ENCODE measurements at regions not wholly inside any gene's neighbourhood (a gene's known extent, or its start where the extent isn't known, plus 50 kb on each side); places are given as distances from the start of the nearest gene placed in this dataset.

DNA sequence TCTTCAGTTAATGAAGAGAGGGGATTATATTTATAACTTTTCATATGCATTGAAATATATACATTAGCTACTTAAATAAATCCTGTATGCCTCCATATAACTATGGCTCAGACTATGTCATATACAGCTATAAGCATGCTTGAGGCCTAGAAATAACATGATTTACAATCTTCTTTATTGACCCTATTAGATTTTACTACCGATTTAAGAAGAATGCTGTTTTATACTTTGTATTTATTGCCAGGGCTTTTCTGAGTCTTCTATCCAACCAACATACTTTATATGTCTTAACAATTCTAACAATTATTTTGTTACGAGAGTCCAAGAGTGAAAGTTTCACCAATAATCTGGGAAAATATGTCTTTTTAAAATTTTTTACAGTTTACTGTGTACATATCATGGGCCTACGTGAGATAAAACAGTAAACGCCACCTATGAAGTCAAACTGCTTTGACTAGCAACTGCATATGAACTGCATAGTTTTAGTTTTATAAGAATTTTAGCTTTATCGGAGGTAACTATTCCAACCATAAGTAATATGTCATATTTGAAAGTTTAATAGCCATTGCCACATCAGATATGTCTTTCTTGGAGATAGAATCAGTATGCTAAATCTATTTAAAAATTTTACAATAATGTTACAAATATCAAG lies 861.0 kb downstream of the USP25 start:
- Histone ChIP-seq H4K20me1 (ENCODE audit: insufficient read depth, low read length) (no peaks in the 10 kb centered on the region), H3K27me3 (ENCODE audit: insufficient read depth, low read length) (no peaks in the 10 kb centered on the region), H3K4me2 (ENCODE audit: insufficient read depth, low read length) (no peak overlapping the region), H3K4me1 (ENCODE audit: insufficient read depth, low read length) (peaks cover 28% of the 10 kb centered on the region), H2AFZ (ENCODE audit: low read length) (no peak overlapping the region), H3K79me2 (ENCODE audit: insufficient read depth, low read length) (no peaks in the 10 kb centered on the region), H3K27ac (ENCODE audit: low read depth, low read length) (no peak overlapping the region), H3K4me3 (ENCODE audit: insufficient read depth, low read length) (no peak overlapping the region), H3K36me3 (ENCODE audit: insufficient read depth, low read length) (no peaks in the 10 kb centered on the region), H3K9me3 (ENCODE audit: low read depth, low read length) (no peaks in the 10 kb centered on the region)
- DNase-seq (ENCODE audit: insufficient read length, low spot score, missing footprints), result no peak
- TF ChIP-seq, protein P1, sequence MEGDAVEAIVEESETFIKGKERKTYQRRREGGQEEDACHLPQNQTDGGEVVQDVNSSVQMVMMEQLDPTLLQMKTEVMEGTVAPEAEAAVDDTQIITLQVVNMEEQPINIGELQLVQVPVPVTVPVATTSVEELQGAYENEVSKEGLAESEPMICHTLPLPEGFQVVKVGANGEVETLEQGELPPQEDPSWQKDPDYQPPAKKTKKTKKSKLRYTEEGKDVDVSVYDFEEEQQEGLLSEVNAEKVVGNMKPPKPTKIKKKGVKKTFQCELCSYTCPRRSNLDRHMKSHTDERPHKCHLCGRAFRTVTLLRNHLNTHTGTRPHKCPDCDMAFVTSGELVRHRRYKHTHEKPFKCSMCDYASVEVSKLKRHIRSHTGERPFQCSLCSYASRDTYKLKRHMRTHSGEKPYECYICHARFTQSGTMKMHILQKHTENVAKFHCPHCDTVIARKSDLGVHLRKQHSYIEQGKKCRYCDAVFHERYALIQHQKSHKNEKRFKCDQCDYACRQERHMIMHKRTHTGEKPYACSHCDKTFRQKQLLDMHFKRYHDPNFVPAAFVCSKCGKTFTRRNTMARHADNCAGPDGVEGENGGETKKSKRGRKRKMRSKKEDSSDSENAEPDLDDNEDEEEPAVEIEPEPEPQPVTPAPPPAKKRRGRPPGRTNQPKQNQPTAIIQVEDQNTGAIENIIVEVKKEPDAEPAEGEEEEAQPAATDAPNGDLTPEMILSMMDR (IDR thresholded peaks at IDR 0.05; ENCODE audit: extremely low read depth, low read depth, low read length), result no peak

DNA sequence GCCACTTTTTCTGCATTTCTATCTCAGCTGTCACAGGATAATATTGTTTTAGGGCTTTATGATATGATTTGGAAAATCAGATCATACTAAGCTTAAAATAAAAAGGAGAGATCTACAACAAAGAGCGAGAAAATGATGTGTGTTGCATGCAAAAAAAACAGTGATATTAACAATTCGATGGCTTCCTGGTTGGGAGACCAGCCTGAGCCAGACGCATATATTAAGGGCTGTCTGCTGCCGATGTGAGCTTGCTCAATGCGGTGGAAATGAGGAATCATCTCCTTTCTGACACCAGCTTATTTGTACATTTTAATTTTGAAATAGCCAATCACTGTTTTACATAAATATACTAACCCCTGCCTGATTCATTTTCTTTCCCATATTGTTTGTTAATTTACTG lies 862.6 kb downstream of the USP25 start:
- Histone ChIP-seq H3K4me2 (ENCODE audit: insufficient read depth, low read length) (no peak overlapping the region), H3K27me3 (ENCODE audit: insufficient read depth, low read length) (no peaks in the 10 kb centered on the region), H3K79me2 (ENCODE audit: insufficient read depth, low read length) (no peaks in the 10 kb centered on the region), H3K27ac (ENCODE audit: low read depth, low read length) (no peak overlapping the region), H3K4me1 (ENCODE audit: insufficient read depth, low read length) (peaks cover 14% of the 10 kb centered on the region), H3K36me3 (ENCODE audit: insufficient read depth, low read length) (no peaks in the 10 kb centered on the region), H3K4me3 (ENCODE audit: insufficient read depth, low read length) (no peak overlapping the region), H4K20me1 (ENCODE audit: insufficient read depth, low read length) (no peaks in the 10 kb centered on the region), H3K9me3 (ENCODE audit: low read depth, low read length) (no peaks in the 10 kb centered on the region), H2AFZ (ENCODE audit: low read length) (no peak overlapping the region)
- DNase-seq (ENCODE audit: insufficient read length, low spot score, missing footprints), result no peak
- TF ChIP-seq, protein P1 (IDR thresholded peaks at IDR 0.05; ENCODE audit: extremely low read depth, low read depth, low read length), result no peak

DNA sequence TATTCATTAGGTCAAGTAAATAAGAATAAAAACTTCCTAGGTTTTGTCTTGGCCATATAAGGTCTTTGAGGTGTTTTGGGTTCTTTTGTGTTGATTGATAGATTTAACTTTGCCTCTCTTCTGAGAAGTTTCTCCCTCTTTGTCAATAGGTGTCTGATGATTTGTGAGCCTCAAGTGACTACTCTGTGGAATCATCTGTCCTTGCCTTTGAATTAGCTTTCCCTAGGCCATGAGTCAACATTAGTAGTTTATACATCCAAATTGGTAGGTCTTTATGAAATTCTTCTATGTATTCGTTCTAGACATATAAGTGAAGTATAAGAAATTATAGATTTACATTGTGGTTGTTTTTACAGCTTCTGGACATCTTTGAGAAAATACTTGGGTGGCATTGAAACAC lies 864.4 kb downstream of the USP25 start:
- Histone ChIP-seq H3K27ac (ENCODE audit: low read depth, low read length) (no peak overlapping the region), H3K9me3 (ENCODE audit: low read depth, low read length) (no peaks in the 10 kb centered on the region), H3K79me2 (ENCODE audit: insufficient read depth, low read length) (no peaks in the 10 kb centered on the region), H4K20me1 (ENCODE audit: insufficient read depth, low read length) (no peaks in the 10 kb centered on the region), H3K4me3 (ENCODE audit: insufficient read depth, low read length) (no peak overlapping the region), H3K36me3 (ENCODE audit: insufficient read depth, low read length) (no peaks in the 10 kb centered on the region), H3K4me1 (ENCODE audit: insufficient read depth, low read length) (no peaks in the 10 kb centered on the region), H2AFZ (ENCODE audit: low read length) (no peak overlapping the region), H3K4me2 (ENCODE audit: insufficient read depth, low read length) (no peak overlapping the region), H3K27me3 (ENCODE audit: insufficient read depth, low read length) (no peaks in the 10 kb centered on the region)
- peak; percentile 39 for DNase-seq (ENCODE audit: insufficient read length, low spot score, missing footprints)
- TF ChIP-seq, protein P1 (IDR thresholded peaks at IDR 0.05; ENCODE audit: extremely low read depth, low read depth, low read length), result no peak

DNA sequence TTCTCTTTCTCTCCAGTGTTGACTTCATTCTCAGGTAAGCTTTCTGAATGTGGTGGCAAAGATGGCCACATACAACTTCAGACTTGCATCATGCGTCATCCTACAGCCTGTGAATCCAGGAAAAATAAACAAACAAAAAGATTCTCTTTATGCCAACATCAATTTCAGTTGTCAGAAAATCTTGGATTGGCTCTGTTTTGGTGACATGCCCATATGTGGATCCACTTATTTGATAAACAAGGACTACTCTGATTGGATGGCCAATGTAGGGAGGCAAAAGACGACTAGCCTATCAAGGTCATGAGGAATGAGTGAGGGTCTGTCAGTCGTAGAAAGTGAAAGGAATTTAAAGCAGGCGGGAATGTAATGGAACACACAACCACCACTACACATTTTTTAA lies 866.6 kb downstream of the USP25 start:
- Histone ChIP-seq H3K27ac (ENCODE audit: low read depth, low read length) (no peak overlapping the region), H3K4me3 (ENCODE audit: insufficient read depth, low read length) (no peak overlapping the region), H4K20me1 (ENCODE audit: insufficient read depth, low read length) (no peaks in the 10 kb centered on the region), H3K79me2 (ENCODE audit: insufficient read depth, low read length) (no peaks in the 10 kb centered on the region), H3K9me3 (ENCODE audit: low read depth, low read length) (no peaks in the 10 kb centered on the region), H2AFZ (ENCODE audit: low read length) (no peak overlapping the region), H3K27me3 (ENCODE audit: insufficient read depth, low read length) (no peaks in the 10 kb centered on the region), H3K4me1 (ENCODE audit: insufficient read depth, low read length) (no peaks in the 10 kb centered on the region), H3K36me3 (ENCODE audit: insufficient read depth, low read length) (no peaks in the 10 kb centered on the region), H3K4me2 (ENCODE audit: insufficient read depth, low read length) (no peak overlapping the region)
- DNase-seq (ENCODE audit: insufficient read length, low spot score, missing footprints), result no peak
- TF ChIP-seq, protein P1 (IDR thresholded peaks at IDR 0.05; ENCODE audit: extremely low read depth, low read depth, low read length), result no peak
